Tibial nerve (tissue), 3 donors: ENCODE measurements at regions not wholly inside any gene's neighbourhood (a gene's known extent, or its start where the extent isn't known, plus 50 kb on each side); places are given as distances from the start of the nearest gene placed in this dataset.

Experiments used
- POLR2A ChIP-seq, 2 donors: fragments of 450-650 bp; IDR thresholded peaks; one replicate each; pipeline ENCODE4 v1.6.1; 2017; ENCODE audit warnings: antibody characterized with exemption in 2 of 2, mild to moderate bottlenecking in 2 of 2, moderate library complexity in 2 of 2
- TF ChIP-seq, protein P1 (sequence below), 5 experiments: fragments of 200-600 bp in 3 of 5; fragments of 450-650 bp in 2 of 5; sonication (generic) in 3 of 5; IDR thresholded peaks; one replicate each; pipeline ENCODE4 v1.5.1; 2016 to 2019; ENCODE audit warnings: antibody characterized with exemption in 5 of 5, mild to moderate bottlenecking in 3 of 5, moderate library complexity in 2 of 5

DNA sequence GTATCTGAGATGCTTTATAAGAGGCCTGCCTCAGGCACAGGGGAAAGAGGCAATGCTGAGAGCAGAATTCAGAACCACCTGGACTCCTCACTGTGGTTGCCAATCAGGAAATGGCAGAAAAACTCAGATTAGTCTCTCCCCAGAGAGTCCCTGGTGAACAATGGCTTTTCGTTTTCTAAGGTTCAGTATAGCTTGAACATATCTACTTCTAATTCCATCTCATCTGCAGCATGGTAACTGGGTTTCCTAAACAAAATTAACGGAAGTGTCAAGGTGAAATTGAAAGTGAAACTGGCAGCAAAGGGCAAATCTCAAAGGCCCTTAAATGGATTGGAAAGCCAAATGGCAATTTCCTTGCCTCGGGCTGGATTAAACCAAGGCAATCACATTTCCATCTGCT lies 480.2 kb upstream of the ACVR2A start:
- TF ChIP-seq POLR2A (IDR thresholded peaks at IDR 0.05), result no peak
- TF ChIP-seq, protein P1, sequence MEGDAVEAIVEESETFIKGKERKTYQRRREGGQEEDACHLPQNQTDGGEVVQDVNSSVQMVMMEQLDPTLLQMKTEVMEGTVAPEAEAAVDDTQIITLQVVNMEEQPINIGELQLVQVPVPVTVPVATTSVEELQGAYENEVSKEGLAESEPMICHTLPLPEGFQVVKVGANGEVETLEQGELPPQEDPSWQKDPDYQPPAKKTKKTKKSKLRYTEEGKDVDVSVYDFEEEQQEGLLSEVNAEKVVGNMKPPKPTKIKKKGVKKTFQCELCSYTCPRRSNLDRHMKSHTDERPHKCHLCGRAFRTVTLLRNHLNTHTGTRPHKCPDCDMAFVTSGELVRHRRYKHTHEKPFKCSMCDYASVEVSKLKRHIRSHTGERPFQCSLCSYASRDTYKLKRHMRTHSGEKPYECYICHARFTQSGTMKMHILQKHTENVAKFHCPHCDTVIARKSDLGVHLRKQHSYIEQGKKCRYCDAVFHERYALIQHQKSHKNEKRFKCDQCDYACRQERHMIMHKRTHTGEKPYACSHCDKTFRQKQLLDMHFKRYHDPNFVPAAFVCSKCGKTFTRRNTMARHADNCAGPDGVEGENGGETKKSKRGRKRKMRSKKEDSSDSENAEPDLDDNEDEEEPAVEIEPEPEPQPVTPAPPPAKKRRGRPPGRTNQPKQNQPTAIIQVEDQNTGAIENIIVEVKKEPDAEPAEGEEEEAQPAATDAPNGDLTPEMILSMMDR (IDR thresholded peaks at IDR 0.05), result no peak
